ENCODE measurements at regions not wholly inside any gene's neighbourhood (a gene's known extent, or its start where the extent isn't known, plus 50 kb on each side); places are given as distances from the start of the nearest gene placed in this dataset.

DNA sequence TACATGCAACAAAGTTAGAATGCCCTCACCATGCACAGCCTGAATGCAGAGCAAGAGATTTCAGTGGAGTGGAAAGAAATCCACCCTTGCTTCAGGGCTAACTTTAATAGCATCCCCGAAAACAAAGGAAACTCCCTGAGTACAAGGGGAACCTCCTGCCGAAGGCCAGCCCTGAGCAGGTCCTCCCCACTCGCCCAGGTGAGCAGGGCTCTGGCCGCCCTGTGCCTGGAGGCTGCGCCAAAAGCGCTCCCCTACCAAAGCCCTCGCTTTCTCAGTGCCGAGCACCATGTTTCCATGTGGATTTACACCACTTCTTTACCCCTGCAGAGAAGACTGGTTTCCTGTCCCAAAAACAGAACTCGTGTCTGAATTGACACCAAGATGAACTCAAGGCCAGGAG lies 61.9 kb upstream of the RPS6KA2 start:
- DNase-seq = no peak

DNA sequence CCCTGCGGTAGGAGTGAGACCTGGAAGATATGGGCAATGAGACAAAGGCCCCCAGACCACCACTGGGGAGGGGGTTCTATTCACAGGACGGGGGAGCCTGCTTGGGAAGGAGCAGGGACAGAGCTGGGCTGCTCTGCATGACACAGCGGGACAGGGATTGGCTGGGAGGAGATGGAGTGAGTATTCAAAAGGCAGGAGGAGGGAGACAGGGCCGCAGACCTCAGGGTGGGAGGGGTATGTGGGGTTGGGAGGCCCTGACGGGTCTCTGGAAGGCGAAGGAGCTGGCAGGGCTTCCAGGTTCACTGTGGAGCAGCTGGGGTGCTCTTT lies 60.8 kb upstream of the RPS6KA2 start:
- no peak for DNase-seq

DNA sequence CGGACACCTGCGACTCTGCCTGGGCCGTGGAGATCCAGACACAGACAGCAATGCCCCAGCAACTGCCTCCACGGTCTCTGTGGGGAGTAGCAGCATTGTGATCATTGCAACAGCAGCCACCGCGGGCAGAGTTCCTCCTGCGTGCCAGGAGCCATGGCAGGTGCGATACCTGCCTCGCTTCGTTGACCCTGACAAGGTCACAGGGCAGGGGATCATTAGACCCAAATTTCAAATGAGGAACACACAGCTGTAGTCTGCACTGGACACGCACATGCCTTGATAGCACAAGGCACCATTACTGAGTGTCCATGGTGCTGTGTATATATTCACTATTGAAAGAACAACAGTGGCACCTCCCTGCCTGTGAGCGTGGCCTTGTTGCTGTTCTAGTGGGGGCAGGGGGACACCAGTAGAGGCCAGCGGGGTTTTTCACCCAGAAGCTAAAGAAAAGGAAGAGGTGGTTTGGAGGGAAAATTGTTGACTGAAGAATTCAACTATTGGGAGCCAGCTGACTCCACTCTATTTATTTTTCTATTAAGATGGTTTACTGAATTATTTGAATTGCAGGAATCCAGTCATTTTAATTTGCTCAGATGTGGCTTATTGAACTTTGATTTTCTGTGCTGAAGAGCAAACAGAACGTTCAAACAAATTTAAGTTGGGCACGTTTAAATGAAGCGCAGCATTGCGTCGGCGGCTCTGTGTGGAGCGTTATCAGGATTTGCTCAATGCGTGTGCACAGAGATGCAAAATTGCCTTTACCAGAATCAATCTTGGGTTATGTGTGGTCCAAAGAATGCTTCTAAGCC lies 60.2 kb upstream of the RPS6KA2 start:
- DNase-seq = no peak

DNA sequence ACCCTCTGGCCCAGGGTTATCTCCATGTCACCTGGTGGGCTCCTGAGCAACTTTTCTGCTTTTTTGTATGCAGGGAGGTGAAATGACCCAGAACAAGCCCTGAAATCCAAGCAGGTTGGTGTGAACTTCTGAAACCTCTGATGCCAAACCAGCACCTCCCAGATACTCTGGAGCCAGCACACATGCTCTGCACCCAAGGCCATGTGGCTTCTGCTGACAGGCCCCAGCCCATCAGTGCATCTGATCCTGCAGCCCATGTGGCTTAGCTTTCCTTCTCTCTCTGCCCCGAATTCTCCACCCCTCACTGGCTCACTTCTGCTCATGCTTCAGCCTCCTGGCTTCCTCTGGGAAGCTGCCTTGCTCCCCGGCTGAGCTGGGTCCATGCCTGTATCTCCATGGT lies 59.3 kb upstream of the RPS6KA2 start:
- DNase-seq = no peak

DNA sequence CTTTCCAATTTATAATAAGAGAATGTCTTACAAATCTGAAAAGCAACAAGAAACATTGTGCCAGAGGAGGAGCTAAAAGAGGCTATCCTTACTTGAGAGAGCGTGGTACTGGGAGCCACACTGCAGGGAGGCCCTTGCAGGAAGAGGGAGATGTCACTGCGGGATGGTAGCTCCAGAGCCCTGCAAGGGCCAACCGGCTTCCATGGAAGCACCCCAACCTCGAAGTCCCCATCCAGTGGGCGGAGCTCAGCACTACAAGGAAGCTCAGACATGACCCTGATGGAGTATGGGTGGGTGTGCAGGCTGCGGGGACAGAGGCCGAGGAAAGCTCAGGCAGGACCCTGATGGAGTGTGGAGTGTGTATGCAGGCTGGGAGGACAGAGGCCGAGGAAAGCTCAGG lies 57.8 kb upstream of the RPS6KA2 start:
- DNase-seq = no peak

DNA sequence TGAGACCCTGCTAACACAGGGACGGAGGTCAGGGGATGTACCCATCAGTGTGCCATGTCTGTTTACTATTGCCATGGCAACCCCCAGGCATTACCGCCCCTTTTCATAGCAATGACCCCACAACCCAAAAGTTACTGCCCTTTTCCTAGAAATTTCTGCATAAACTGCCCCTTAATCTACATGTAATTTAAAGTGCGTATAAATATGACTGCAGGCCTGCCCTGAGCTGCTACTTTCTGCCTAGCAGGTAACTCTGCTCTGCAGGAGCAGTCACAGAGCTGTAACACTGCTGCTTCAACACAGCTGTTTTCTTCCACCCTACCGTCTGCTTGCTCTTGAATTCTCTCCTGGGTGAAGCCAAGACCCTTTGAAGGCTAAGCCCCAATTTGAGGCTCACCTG lies 57.1 kb upstream of the RPS6KA2 start:
- no peak for DNase-seq

DNA sequence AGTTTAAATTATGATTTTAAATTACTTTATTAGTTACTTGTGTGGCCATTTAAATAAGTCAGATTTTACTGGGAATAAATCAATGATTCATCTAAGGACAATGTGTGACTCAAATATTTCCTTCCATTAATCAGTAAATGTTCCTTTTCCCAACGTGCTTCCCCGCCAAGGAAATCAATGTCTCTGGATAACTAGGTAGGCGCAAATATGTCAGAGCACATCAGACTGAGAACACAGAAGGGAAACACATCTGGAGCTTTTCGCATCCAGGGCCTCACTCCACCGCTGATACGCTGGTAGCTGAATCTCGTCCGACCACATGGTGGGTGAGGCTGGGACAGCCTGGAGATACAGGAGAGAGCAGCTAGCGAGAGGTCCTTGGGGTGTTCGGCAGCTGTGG lies 56.4 kb upstream of the RPS6KA2 start:
- DNase-seq = peak; percentile 18

DNA sequence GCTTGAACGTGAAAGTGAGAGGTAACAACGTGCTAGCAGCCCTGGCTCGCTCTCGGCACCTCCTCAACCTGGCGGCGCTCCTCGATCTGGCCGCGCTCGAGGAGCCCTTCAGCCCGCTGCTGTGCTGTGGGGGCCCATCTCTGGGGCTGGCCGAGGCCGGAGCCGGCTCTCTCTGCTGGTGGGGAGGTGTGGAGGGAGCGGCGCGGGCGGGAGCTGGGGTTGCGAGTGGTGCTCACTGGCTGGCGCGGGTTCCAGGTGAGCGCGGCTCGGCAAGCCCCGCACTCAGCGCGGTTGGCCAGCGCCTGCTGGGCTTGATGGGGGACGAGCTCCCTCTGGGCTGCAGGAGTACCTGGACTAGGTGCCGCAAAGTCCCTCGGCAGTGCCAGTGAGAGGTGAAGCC lies 52.5 kb upstream of the RPS6KA2 start:
- no peak for DNase-seq

DNA sequence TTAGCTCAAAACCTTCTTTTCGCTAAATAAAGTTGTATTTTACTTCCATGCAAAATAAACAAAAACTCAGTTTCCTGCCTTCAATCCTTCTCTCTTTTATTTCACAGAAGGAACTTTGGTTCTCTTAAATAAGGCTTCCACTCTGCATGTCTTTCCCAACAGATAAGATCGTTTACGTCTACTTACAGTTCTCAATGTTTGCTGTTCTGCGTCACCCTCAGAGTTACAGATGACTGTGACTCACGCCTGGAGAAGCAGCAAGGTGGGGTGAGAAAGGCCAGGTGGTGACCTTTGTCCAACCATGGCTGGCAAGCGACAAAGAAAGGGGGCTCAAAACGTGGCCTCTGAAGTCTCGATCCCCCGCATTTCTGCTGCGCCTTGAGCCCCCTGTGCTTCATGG lies 51.4 kb upstream of the RPS6KA2 start:
- no peak for DNase-seq

DNA sequence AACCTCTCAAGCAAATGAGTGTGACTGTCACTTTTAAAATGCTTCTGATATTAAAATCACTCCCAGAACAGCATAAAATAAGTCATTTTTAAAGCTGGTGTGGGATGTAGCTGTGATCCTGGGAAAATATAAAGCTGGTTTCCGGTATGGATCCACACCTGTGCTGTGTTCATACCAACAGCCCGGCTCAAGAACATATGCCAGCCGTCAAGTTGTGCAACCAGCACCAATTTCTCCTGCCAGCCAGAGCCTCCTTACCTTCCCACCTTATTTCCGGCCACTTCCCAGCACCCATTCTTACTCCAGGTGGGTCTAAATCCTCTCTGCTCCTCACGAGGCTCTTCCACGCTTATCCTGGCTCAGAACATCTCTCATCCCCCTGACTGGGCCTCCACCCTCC lies 50.9 kb upstream of the RPS6KA2 start:
- no peak for DNase-seq

Data from EL (cell line).